ENCODE measurements at regions not wholly inside any gene's neighbourhood (a gene's known extent, or its start where the extent isn't known, plus 50 kb on each side); places are given as distances from the start of the nearest gene placed in this dataset.

GRCh38 chr4:189200353-189200752, 740.3 kb upstream of the FRG1 start:
- TF ChIP-seq TAF1 (IDR thresholded peaks at IDR 0.05; ENCODE audit: borderline replicate concordance, low read depth, low read length) (no peak), POLR2A (IDR thresholded peaks at IDR 0.05; ENCODE audit: low read depth, low read length) (no peak)

All from GM12892 (cell line).